Astrocyte (in vitro differentiated cells and primary cell): ENCODE measurements at regions not wholly inside any gene's neighbourhood (a gene's known extent, or its start where the extent isn't known, plus 50 kb on each side); places are given as distances from the start of the nearest gene placed in this dataset.

Experiments used
- DNase-seq: peaks from one replicate; pipeline ENCODE4 v3.0.0-alpha.2; 2010; ENCODE audit warnings: low read depth
- FAIRE-seq: peaks from 2 replicates; lab custom pipeline; 2011; peaks lifted over from hg19 to GRCh38; lab: Jason Lieb, UNC
- H2AFZ ChIP-seq: 2 replicates; pipeline ENCODE4 v1.6.0; 2012; ENCODE audit warnings: low read depth, low read length, inconsistent platforms
- H3K27ac ChIP-seq: 2 replicates; pipeline ENCODE4 v1.5.1; 2011; ENCODE audit warnings: low read depth, low read length, inconsistent platforms
- H3K27me3 ChIP-seq: 2 replicates; pipeline ENCODE4 v1.6.0; 2011; ENCODE audit warnings: low read length, inconsistent platforms; ENCODE audit not compliant: insufficient read depth
- H3K36me3 ChIP-seq: 2 replicates; pipeline ENCODE4 v1.5.1; 2011; ENCODE audit warnings: low read length, inconsistent platforms; ENCODE audit not compliant: insufficient read depth
- H3K4me1 ChIP-seq: 2 replicates; pipeline ENCODE4 v1.5.1; 2011; ENCODE audit warnings: low read length, inconsistent platforms; ENCODE audit not compliant: insufficient read depth
- H3K4me2 ChIP-seq: 2 replicates; pipeline ENCODE4 v1.6.0; 2012; ENCODE audit warnings: low read length, inconsistent platforms
- H3K4me3 ChIP-seq: 2 replicates; pipeline ENCODE4 v1.5.1; 2011; ENCODE audit warnings: low read depth, mild to moderate bottlenecking, low read length, inconsistent platforms; ENCODE audit not compliant: insufficient read depth
- H3K79me2 ChIP-seq: 2 replicates; pipeline ENCODE4 v1.6.0; 2012; ENCODE audit warnings: mild to moderate bottlenecking, low read length, inconsistent platforms; ENCODE audit not compliant: insufficient read depth
- H3K9ac ChIP-seq: 2 replicates; pipeline ENCODE4 v1.6.0; 2012; ENCODE audit warnings: mild to moderate bottlenecking, low read length, inconsistent platforms
- H3K9me3 ChIP-seq: 2 replicates; pipeline ENCODE4 v1.5.1; 2012; ENCODE audit warnings: low read depth, mild to moderate bottlenecking, low read length, inconsistent platforms; ENCODE audit not compliant: insufficient read depth
- H4K20me1 ChIP-seq: 2 replicates; pipeline ENCODE4 v1.6.0; 2012; ENCODE audit warnings: low read length, inconsistent platforms; ENCODE audit not compliant: insufficient read depth
- H3K27ac Mint-ChIP-seq: one replicate; pipeline ENCODE4 v1.8.0; 2021; ENCODE audit warnings: mild to moderate bottlenecking, mixed read lengths; ENCODE audit not compliant: unreplicated experiment
- H3K27me3 Mint-ChIP-seq: one replicate; pipeline ENCODE4 v1.8.0; 2021; ENCODE audit warnings: low read depth, mixed read lengths; ENCODE audit not compliant: unreplicated experiment
- H3K36me3 Mint-ChIP-seq: one replicate; pipeline ENCODE4 v1.8.0; 2021; ENCODE audit warnings: low read depth, mixed read lengths; ENCODE audit not compliant: unreplicated experiment
- H3K4me1 Mint-ChIP-seq: one replicate; pipeline ENCODE4 v1.8.0; 2021; ENCODE audit warnings: low read depth, mixed read lengths; ENCODE audit not compliant: unreplicated experiment
- H3K4me3 Mint-ChIP-seq: one replicate; pipeline ENCODE4 v1.8.0; 2021; ENCODE audit warnings: mild to moderate bottlenecking, moderate library complexity, mixed read lengths; ENCODE audit not compliant: unreplicated experiment
- H3K9me3 Mint-ChIP-seq: one replicate; pipeline ENCODE4 v1.8.0; 2021; ENCODE audit warnings: mild to moderate bottlenecking, mixed read lengths; ENCODE audit not compliant: unreplicated experiment
- CTCF ChIP-seq: IDR thresholded peaks from 2 replicates; pipeline ENCODE4 v1.5.1; 2011; ENCODE audit warnings: low read depth, mild to moderate bottlenecking, inconsistent platforms, low read length, moderate library complexity; ENCODE audit not compliant: insufficient read depth
- EZH2 ChIP-seq: IDR thresholded peaks from 2 replicates; pipeline ENCODE4 v1.6.1; 2012; ENCODE audit warnings: mild to moderate bottlenecking, low read length, inconsistent platforms; ENCODE audit not compliant: insufficient read depth

GRCh38 chr10:44635176-44635575 is 250.3 kb upstream of the CXCL12 start:
- no peak overlapping the region for H3K27ac Mint-ChIP-seq
- FAIRE-seq: no peak
- Histone ChIP-seq H3K4me1 (no peaks in the 10 kb centered on the region), H3K27ac (no peak overlapping the region), H3K9ac (no peak overlapping the region), H3K9me3 (no peaks in the 10 kb centered on the region), H2AFZ (no peak overlapping the region), H3K4me2 (no peak overlapping the region), H3K36me3 (no peaks in the 10 kb centered on the region), H3K27me3 (no peaks in the 10 kb centered on the region), H4K20me1 (no peaks in the 10 kb centered on the region), H3K79me2 (no peaks in the 10 kb centered on the region), H3K4me3 (no peak overlapping the region)
- no peaks in the 10 kb centered on the region for H3K4me1 Mint-ChIP-seq
- TF ChIP-seq CTCF (no peak), EZH2 (no peak)
- H3K36me3 Mint-ChIP-seq: no peaks in the 10 kb centered on the region
- no peaks in the 10 kb centered on the region for H3K9me3 Mint-ChIP-seq
- H3K4me3 Mint-ChIP-seq: no peak overlapping the region
- no peak for DNase-seq
- no peaks in the 10 kb centered on the region for H3K27me3 Mint-ChIP-seq

GRCh38 chr10:44636625-44637024 is 251.7 kb upstream of the CXCL12 start:
- H3K4me3 Mint-ChIP-seq: no peak overlapping the region
- H3K9me3 ChIP-seq: no peaks in the 10 kb centered on the region
- H3K27ac ChIP-seq: no peak overlapping the region
- no peaks in the 10 kb centered on the region for H3K36me3 Mint-ChIP-seq
- H3K4me3 ChIP-seq: no peak overlapping the region
- H3K9ac ChIP-seq: no peak overlapping the region
- TF ChIP-seq EZH2 (no peak), CTCF (no peak)
- no peaks in the 10 kb centered on the region for H4K20me1 ChIP-seq
- FAIRE-seq (no peak), DNase-seq (no peak)
- H3K4me1 Mint-ChIP-seq: no peaks in the 10 kb centered on the region
- no peaks in the 10 kb centered on the region for H3K27me3 ChIP-seq
- no peaks in the 10 kb centered on the region for H3K4me1 ChIP-seq
- no peaks in the 10 kb centered on the region for H3K79me2 ChIP-seq
- no peak overlapping the region for H3K4me2 ChIP-seq
- no peaks in the 10 kb centered on the region for H3K27me3 Mint-ChIP-seq
- H3K36me3 ChIP-seq: no peaks in the 10 kb centered on the region
- H2AFZ ChIP-seq: no peak overlapping the region
- H3K9me3 Mint-ChIP-seq: no peaks in the 10 kb centered on the region
- no peak overlapping the region for H3K27ac Mint-ChIP-seq

DNA sequence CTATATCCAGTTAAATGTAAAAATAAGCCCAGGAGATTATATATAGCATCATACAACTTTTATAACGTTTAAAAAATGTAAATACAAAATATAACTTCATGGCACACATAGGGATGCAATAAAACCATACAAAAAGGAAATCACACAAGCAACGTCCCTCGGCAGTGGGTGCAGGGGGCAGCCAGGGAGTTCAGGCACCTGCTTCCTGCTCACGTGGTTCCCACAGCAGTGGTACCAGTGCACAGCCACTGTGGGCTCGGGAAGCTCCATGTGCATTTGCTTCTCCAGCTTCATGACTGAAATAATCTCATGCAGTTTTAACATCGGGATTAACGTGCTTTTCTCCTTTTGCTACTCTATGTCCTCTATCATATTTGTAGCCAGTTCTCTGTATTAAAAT is 255.5 kb upstream of the CXCL12 start:
- H3K4me3 Mint-ChIP-seq: no peak overlapping the region
- DNase-seq (no peak), FAIRE-seq (no peak)
- no peaks in the 10 kb centered on the region for H3K9me3 ChIP-seq
- no peak overlapping the region for H3K4me2 ChIP-seq
- H3K27ac Mint-ChIP-seq: no peak overlapping the region
- H4K20me1 ChIP-seq: no peaks in the 10 kb centered on the region
- H3K9ac ChIP-seq: no peak overlapping the region
- H3K27ac ChIP-seq: no peak overlapping the region
- H3K36me3 ChIP-seq: no peaks in the 10 kb centered on the region
- peaks cover 6% of the 10 kb centered on the region for H3K9me3 Mint-ChIP-seq
- H3K27me3 Mint-ChIP-seq: no peaks in the 10 kb centered on the region
- no peaks in the 10 kb centered on the region for H3K27me3 ChIP-seq
- H2AFZ ChIP-seq: no peak overlapping the region
- no peak overlapping the region for H3K4me3 ChIP-seq
- no peaks in the 10 kb centered on the region for H3K4me1 Mint-ChIP-seq
- H3K4me1 ChIP-seq: no peaks in the 10 kb centered on the region
- TF ChIP-seq EZH2 (no peak), CTCF (no peak)
- no peaks in the 10 kb centered on the region for H3K79me2 ChIP-seq
- H3K36me3 Mint-ChIP-seq: no peaks in the 10 kb centered on the region
